ENCODE measurements at regions not wholly inside any gene's neighbourhood (a gene's known extent, or its start where the extent isn't known, plus 50 kb on each side); places are given as distances from the start of the nearest gene placed in this dataset.
"Not testable (repeated sequence)": the region's sequence is repeated elsewhere in the genome, so short reads cannot be mapped to it uniquely, and the experiment has no call there.

GRCh38 chr9:29220596-29221251 lies 1647.4 kb upstream of the C9orf72 start:
- no peak for DNase-seq (ENCODE audit: low spot score)

GRCh38 chr9:29228558-29228957 lies 1655.3 kb upstream of the C9orf72 start:
- DNase-seq (ENCODE audit: low spot score): no peak

DNA sequence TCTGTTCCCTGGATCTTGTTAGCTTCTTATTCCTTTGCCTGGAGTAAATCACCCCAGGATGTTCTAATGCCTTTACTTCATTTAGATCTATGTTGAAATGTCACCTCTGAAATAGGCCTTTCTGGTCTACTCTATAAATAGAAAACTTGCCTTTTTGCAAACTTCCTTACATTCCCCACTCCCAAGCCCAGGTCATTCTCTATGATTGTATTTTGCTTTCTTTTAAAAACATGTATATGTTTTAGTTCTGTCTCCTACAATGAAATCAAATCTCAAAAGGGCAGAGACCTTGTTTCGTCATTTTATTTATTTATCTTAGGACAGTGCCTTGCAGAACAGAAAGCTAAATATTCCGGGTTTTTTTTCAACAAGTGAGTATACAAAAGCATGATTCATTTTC lies 1657.7 kb upstream of the C9orf72 start:
- no peak for DNase-seq (ENCODE audit: low spot score)

DNA sequence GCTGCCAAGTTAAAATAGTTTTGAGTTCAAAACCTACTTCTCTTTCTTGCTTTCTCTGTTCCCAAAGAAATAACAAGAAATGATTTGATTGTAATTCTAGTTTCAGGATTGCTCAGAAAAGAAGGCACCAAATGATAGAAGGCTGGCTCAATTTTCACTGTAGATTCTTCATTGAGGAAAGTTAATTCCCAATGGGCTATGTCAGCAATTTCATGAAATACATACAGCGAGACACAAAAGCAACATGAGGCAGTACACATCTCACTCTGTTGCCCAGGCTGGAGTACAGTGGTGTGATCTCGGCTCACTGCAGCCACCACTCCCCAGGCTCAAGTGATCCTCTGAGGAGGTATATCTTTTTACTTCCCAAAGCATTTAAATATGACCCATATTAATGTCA lies 1659.9 kb upstream of the C9orf72 start:
- DNase-seq (ENCODE audit: low spot score): no peak

DNA sequence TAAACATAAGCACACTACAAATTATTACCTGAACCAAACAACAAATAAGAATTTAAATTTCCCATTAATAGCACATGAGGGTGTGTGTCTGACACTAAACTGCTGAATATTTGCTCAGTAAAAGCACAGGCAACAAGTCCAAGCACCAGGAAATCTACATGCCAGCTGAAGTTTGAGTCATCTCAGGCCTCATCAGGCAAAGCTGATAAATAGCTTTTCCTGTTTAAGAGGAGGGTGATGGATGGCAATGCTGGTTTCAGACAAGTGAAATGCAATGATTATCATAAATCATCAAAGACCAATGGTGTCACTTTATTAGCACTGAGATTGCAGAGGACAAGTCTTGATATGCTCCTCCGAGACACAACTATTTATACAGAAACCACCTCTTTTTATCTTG lies 1668.0 kb upstream of the C9orf72 start:
- no peak for DNase-seq (ENCODE audit: low spot score)

GRCh38 chr9:29245351-29245750 lies 1672.1 kb upstream of the C9orf72 start:
- DNase-seq (ENCODE audit: low spot score): no peak

DNA sequence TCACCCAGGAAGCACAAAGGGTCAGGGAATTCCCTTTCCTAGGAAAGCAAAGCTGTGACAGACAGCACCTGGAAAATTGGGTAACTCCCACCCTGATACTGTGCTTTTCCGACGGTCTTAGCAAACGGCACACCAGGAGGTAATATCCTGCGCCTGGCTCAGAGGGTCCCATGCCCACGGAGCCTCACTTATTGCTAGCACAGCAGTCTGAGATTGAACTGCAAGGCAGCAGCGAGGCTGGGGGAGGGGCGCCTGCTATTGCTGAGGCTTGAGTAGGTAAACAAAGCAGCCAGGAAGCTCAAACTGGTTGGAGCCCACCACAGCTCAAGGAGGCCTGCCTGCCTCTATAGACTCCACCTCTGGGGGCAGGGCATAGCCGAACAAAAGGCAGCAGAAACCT lies 1697.1 kb upstream of the C9orf72 start:
- DNase-seq (ENCODE audit: low spot score): not testable (repeated sequence)

DNA sequence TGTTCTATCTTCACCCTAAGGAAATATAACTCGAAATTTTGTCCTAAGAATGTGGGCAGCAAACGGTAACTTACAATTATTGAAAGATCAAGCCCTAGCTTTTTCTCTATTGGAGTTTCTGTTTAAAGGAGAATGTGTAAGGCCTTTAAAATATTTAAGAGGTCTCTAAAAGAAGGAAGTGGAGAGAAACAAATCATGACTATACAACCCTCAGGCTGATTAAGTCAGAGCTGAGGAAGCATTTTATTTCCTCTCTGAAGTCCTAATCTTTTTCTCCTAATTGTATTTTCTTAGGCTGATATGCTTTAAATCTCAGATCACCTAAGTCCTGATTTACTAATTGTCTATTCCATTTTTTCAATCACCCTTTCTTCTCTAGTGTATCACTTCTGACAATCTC lies 1708.8 kb upstream of the C9orf72 start:
- no peak for DNase-seq (ENCODE audit: low spot score)

DNA sequence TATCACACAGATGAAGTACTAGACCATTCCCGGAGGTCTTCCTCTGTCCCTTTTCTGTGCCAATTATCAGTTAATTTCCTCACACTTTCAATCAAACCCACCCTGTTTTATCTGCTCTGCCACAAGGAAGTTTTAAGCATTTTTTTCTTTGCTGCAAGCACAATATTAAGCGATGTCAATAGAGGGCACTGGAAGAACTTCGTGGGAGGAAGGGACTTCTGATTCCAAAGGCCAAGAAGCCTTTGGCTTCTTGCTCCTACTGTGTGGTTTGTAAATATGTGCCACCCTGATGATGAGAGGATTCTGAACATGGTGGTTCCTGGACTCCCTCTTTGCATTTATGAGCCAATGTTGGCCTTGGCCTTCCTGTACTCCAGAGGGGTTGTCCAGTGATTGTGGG lies 1712.5 kb upstream of the C9orf72 start:
- no peak for DNase-seq (ENCODE audit: low spot score)

DNA sequence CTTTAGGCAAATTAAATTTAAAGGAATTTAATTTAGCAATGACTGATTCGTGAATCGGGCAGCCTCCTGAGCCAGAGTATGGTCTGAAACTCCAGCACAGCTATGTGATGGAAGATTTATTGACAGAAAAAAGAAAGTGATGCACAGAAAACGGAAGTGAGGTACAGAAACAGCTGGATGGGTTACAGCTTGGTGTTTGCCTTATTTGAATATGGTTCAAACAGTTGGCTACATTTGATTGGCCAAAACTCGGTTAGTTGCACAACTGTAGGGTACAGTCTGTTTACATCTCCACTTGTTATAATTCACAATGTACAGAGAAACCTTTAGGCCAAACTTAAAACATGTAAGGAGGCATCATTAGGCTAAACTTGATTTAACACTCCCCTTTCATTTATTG lies 1716.1 kb upstream of the C9orf72 start:
- DNase-seq (ENCODE audit: low spot score): no peak

DNA sequence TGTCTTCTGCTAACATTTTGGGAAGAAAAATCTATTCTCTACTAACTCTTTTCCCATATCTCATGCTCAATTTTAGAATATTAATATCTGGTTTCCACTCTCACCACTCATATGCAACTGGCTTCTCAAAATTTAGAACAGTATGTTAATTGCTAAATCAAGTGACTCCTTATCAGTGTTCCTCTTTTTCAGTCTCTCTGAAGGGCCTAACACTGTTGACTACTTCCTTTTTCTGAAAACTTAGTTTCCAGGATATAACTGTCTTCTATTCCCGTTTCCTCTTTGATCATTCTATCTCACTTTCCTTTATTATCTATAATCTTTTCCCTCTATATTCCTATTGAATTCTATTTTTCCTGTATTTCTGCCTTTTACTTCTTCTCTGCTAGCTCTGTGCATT lies 1717.2 kb upstream of the C9orf72 start:
- DNase-seq (ENCODE audit: low spot score): no peak

GRCh38 chr9:29297592-29297991 lies 1724.3 kb upstream of the C9orf72 start:
- DNase-seq (ENCODE audit: low spot score): no peak

DNA sequence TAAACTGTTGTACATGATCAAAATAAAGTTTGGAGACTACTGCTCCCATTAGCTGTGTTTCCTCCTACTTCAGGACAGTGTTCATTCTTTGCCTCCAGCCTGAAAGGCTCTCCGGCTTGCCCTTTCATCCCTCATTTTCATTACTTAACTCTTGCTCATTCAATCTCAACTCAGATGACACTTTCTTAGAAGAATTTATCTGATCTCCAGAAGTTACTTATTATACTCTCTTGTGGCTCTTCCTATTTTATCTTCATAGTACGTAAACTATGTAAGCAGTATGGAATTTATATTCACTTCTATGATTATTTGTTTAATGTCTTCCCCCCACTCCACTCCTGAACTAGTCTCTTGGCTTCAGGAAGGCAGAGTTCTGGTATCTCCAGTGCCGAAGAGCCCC lies 1737.9 kb upstream of the C9orf72 start:
- DNase-seq (ENCODE audit: low spot score): no peak

DNA sequence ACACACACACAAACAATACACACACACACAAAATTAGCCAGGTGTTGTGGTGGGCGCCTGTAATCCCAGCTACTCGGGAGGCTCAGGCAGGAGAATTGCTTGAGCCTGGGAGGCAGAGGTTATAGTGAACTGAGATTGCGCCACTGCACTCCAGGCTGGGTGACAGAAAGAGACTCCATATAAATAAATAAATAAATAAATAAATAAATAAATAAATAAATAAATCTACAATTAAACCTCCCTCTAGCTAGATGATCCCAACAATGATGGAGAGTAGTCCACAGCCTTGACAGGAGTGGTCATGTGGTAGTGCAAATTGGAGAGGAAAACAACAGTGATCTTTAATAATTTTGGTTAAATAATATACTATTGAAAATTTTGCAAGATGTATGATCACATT lies 1739.0 kb upstream of the C9orf72 start:
- no peak for DNase-seq (ENCODE audit: low spot score)

- no peak for DNase-seq (ENCODE audit: low spot score)
These were observed 1746.6 kb upstream of the C9orf72 start for GRCh38 chr9:29319736-29320513.

- DNase-seq (ENCODE audit: low spot score): no peak
These were observed 1749.0 kb upstream of the C9orf72 start for GRCh38 chr9:29322240-29322639.

- DNase-seq (ENCODE audit: low spot score): no peak
These were observed 1752.6 kb upstream of the C9orf72 start for GRCh38 chr9:29325894-29326293.

DNA sequence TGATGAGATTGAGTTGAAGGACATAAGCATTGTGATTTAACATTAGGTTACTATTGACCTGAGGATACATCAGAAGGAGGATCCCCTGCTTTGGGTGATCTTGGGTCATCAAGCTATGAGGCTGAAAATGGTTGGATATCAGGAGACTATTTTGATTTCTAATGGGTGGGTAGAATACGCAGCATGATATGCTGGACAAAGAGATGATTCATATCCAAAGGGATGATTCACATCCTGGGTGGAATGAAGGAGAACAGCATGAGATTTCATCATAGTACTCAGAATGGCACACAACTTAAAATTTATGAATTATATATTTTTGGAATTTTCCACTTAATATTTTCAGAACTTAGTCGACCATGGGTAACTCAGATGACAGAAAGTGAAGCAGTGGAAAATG lies 1759.5 kb upstream of the C9orf72 start:
- peak; percentile 27 for DNase-seq (ENCODE audit: low spot score)

DNA sequence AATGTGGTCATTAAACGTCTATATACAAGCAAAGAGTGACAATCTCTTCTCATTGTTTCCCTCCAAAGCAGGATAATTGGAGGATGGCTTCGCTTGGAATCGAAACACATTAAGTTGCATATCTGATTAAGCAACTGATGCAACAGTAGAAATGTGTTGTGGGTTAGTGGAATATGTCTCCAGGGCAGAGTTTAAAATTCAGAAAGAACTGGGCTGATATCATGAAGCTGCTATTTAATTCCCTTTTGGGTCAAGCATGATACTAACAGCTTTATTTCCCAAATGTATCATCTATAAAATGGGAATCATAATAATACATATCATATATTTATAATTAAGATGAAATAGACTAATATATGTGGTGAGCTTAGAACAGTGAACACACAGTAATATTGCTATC lies 1763.0 kb upstream of the C9orf72 start:
- DNase-seq (ENCODE audit: low spot score): no peak

GRCh38 chr9:29339387-29339786 lies 1766.1 kb upstream of the C9orf72 start:
- DNase-seq (ENCODE audit: low spot score): no peak

GRCh38 chr9:29348999-29349398 lies 1775.7 kb upstream of the C9orf72 start:
- DNase-seq (ENCODE audit: low spot score): no peak

DNA sequence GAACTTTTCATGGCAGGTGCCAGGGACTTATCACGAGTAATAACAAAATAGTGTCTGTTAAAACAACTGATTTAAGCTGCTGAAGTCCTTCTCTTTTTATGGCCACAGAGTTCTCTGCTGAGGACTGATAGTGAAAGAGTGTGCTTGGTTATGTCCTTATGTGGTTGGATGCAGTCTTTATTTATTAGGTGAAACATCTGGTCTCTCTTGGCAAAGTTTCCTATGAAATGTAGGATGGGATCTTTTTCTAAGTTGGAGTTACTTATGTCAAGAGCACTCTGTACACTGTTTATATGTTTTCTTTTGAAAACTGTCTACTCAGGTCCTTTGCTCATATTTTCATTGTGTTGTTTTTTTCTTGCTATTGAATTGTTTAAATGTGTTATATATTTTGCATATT lies 1816.1 kb upstream of the C9orf72 start:
- DNase-seq (ENCODE audit: low spot score): no peak

- DNase-seq (ENCODE audit: low spot score): no peak
These were observed 1817.6 kb upstream of the C9orf72 start for GRCh38 chr9:29390859-29391258.

- no peak for DNase-seq (ENCODE audit: low spot score)
These were observed 1819.8 kb upstream of the C9orf72 start for GRCh38 chr9:29393064-29393463.
